ENCODE measurements at regions not wholly inside any gene's neighbourhood (a gene's known extent, or its start where the extent isn't known, plus 50 kb on each side); places are given as distances from the start of the nearest gene placed in this dataset.

- TF ChIP-seq CTCF (IDR thresholded peaks at IDR 0.05; ENCODE audit: extremely low read depth, missing control alignments): no peak
- no peak for DNase-seq (ENCODE audit: low spot score)
Observed at GRCh38 chr13:29954082-29955028, 103.9 kb upstream of the UBL3 start.

- no peak for TF ChIP-seq CTCF (IDR thresholded peaks at IDR 0.05; ENCODE audit: extremely low read depth, missing control alignments)
- DNase-seq (ENCODE audit: low spot score): no peak
Observed at GRCh38 chr13:29953542-29953941, 103.1 kb upstream of the UBL3 start.

- no peak for DNase-seq (ENCODE audit: low spot score)
- TF ChIP-seq CTCF (IDR thresholded peaks at IDR 0.05; ENCODE audit: extremely low read depth, missing control alignments): no peak
Observed at GRCh38 chr13:29952245-29952644, 101.8 kb upstream of the UBL3 start.

GRCh38 chr13:29948791-29949190 is 98.4 kb upstream of the UBL3 start:
- TF ChIP-seq CTCF (IDR thresholded peaks at IDR 0.05; ENCODE audit: extremely low read depth, missing control alignments): no peak
- DNase-seq (ENCODE audit: low spot score): no peak

- DNase-seq (ENCODE audit: low spot score): no peak
- TF ChIP-seq CTCF (IDR thresholded peaks at IDR 0.05; ENCODE audit: extremely low read depth, missing control alignments): no peak
Observed at GRCh38 chr13:29948244-29948643, 97.8 kb upstream of the UBL3 start.

- no peak for TF ChIP-seq CTCF (IDR thresholded peaks at IDR 0.05; ENCODE audit: extremely low read depth, missing control alignments)
- DNase-seq (ENCODE audit: low spot score): no peak
Observed at GRCh38 chr13:29947839-29948238, 97.4 kb upstream of the UBL3 start.

- no peak for TF ChIP-seq CTCF (IDR thresholded peaks at IDR 0.05; ENCODE audit: extremely low read depth, missing control alignments)
- DNase-seq (ENCODE audit: low spot score): no peak
Observed at GRCh38 chr13:29946093-29946492, 95.7 kb upstream of the UBL3 start.
